Muscle layer of colon (tissue), 2 donors: ENCODE measurements at regions not wholly inside any gene's neighbourhood (a gene's known extent, or its start where the extent isn't known, plus 50 kb on each side); places are given as distances from the start of the nearest gene placed in this dataset.

Experiments
- H3K27ac ChIP-seq: one replicate; pipeline ENCODE4 v1.7.0; 2013; ENCODE audit warnings: low read depth, mild to moderate bottlenecking, low read length, moderate library complexity
- H3K27me3 ChIP-seq, 2 donors: one replicate each; pipeline ENCODE4 v1.7.0; 2013; ENCODE audit warnings: low read length in 2 of 2, mild to moderate bottlenecking in 2 of 2; ENCODE audit not compliant: insufficient read depth in 2 of 2, control insufficient read depth in 1 of 2
- H3K36me3 ChIP-seq: one replicate; pipeline ENCODE4 v1.7.0; 2013; ENCODE audit warnings: mild to moderate bottlenecking, low read length; ENCODE audit not compliant: insufficient read depth
- H3K4me1 ChIP-seq: one replicate; pipeline ENCODE4 v1.7.0; 2013; ENCODE audit warnings: mild to moderate bottlenecking, low read length; ENCODE audit not compliant: insufficient read depth
- H3K4me3 ChIP-seq, 2 donors: one replicate each; pipeline ENCODE4 v1.7.0; 2013; ENCODE audit warnings: low read length in 2 of 2, low read depth in 1 of 2, mild to moderate bottlenecking in 1 of 2, moderate library complexity in 1 of 2
- H3K9ac ChIP-seq: one replicate; pipeline ENCODE4 v1.7.0; 2013; ENCODE audit warnings: low read length
- H3K9me3 ChIP-seq: one replicate; pipeline ENCODE4 v1.7.0; 2013; ENCODE audit warnings: mild to moderate bottlenecking, low read length
- donor health status: abdominal sarcoma.
- donor health status: Adenocarcinoma of cecum.

DNA sequence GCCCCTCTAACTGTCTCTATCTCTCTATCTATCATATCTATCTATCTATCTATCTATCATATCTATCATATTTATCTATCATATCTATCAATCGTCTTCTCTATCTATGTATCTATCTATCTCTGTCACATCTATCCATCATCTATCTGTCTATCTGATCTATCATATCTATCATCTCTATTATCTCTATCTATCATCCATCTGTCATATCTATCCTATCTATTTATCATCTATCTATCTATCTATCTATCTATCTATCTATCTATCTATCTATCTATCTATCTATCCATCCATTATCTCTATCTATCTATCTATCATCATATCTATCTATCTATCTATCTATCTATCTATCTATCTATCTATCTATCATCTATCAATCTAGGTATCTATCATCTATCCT lies 638.0 kb downstream of the DHX35 start:
- Histone ChIP-seq H3K9ac (no peak overlapping the region), H3K9me3 (no peaks in the 10 kb centered on the region), H3K4me3 (no peak overlapping the region), H3K27ac (no peak overlapping the region), H3K4me1 (no peaks in the 10 kb centered on the region), H3K36me3 (no peaks in the 10 kb centered on the region), H3K27me3 (no peaks in the 10 kb centered on the region)

DNA sequence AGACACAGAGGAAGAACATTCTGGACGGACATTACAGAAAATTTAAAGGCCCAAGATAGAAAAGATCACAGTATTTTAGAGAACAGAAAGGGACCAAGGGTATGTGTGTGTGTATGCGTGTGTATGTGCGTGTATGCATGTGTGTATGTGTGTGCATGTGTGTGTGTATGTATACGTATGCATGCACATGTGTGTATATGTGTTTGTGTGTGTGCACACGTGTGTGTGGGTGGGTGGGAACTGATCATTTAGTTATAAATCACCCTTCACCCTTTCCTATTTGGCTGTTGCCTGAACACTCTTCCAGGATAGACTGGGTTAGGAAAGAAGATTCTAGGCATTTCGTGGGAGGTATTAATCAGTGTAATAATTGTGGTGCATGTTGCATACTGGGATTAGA lies 634.4 kb downstream of the DHX35 start:
- no peaks in the 10 kb centered on the region for H3K4me1 ChIP-seq
- H3K9me3 ChIP-seq, result no peaks in the 10 kb centered on the region
- H3K27me3 ChIP-seq, result no peaks in the 10 kb centered on the region
- H3K36me3 ChIP-seq, result no peaks in the 10 kb centered on the region
- H3K4me3 ChIP-seq, result no peak overlapping the region
- no peak overlapping the region for H3K27ac ChIP-seq
- no peak overlapping the region for H3K9ac ChIP-seq

- Histone ChIP-seq H3K9me3 (no peaks in the 10 kb centered on the region), H3K9ac (no peak overlapping the region), H3K36me3 (no peaks in the 10 kb centered on the region), H3K4me1 (peaks cover 4% of the 10 kb centered on the region), H3K4me3 (no peak overlapping the region), H3K27me3 (no peaks in the 10 kb centered on the region), H3K27ac (no peak overlapping the region)
Measured at GRCh38 chr20:39592371-39592770, 630.2 kb downstream of the DHX35 start.

DNA sequence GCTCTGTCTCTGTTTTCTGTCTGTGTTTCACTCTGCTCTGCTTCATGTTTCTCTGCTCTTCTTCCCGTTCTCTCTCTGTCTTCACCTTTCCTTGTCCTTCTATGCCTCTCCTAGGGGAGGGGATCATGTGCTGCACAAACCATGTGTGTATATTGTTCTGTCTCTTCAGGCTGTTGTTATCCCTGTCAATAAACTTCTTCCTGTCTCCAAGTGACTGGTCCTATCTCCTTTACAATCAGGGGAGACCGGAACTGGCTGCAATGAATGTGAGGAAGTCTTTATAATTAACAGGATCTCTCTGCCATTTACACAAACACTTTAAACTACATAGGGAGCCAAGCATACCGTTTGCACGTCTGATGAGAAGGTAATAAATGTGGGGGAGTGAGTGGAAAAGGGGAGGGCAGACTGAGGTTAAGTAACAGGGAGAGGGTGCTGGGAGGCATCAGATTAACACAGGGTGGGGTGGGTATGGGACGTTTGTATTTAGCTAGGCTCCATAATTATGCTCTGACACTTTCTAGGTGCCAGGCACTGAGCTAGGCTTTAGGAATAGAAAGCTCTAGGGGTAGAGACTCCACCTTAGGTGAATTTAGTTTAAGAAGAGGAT lies 626.1 kb downstream of the DHX35 start:
- H3K27me3 ChIP-seq, result no peaks in the 10 kb centered on the region
- H3K9ac ChIP-seq, result no peak overlapping the region
- H3K4me1 ChIP-seq, result peaks cover 4% of the 10 kb centered on the region
- H3K9me3 ChIP-seq, result no peaks in the 10 kb centered on the region
- no peak overlapping the region for H3K27ac ChIP-seq
- H3K36me3 ChIP-seq, result no peaks in the 10 kb centered on the region
- no peak overlapping the region for H3K4me3 ChIP-seq

DNA sequence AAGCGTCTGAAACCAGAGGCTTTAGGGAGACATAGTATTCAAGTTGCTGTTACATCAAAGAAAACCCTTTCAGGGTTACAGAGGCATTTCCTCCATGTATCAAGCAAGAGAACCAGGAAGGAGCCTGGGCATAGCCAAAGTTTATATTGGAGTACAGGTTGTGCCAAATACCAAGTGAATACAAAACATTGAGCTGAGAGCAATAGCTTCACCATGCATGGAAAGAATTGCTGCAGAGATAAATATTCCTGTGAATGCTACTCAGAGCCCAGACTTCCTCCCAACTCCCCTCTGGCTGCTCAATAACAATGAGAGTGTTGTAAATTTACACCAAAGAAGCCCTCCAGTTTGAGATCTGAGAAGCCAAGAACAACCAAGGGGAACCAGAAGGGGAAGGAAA lies 618.9 kb downstream of the DHX35 start:
- peaks cover 16% of the 10 kb centered on the region for H3K4me1 ChIP-seq
- H3K9me3 ChIP-seq, result no peaks in the 10 kb centered on the region
- no peak overlapping the region for H3K27ac ChIP-seq
- H3K36me3 ChIP-seq, result no peaks in the 10 kb centered on the region
- no peak overlapping the region for H3K4me3 ChIP-seq
- no peak overlapping the region for H3K9ac ChIP-seq
- H3K27me3 ChIP-seq, result no peaks in the 10 kb centered on the region

DNA sequence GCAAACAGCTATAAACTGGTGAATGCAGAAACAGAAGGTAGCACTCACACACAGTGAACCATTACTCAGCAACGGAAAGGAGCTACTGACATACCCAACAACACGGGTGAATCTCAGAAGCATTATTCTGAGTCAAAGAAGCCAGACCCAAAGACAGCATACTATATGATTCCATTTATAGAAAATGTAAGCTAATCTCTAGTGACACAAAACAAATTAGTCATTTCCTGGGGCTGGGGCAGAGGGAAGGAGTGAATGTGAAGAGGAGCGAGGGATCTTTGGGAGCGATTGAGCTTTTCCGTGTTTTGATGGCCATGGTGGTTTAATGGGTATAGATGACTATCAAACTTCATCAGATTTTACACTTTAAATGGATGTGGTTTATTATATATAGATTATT lies 614.6 kb downstream of the DHX35 start:
- no peak overlapping the region for H3K27ac ChIP-seq
- H3K4me1 ChIP-seq, result peaks cover 15% of the 10 kb centered on the region
- no peak overlapping the region for H3K4me3 ChIP-seq
- H3K9me3 ChIP-seq, result no peaks in the 10 kb centered on the region
- H3K27me3 ChIP-seq, result no peaks in the 10 kb centered on the region
- H3K9ac ChIP-seq, result no peak overlapping the region
- no peaks in the 10 kb centered on the region for H3K36me3 ChIP-seq

DNA sequence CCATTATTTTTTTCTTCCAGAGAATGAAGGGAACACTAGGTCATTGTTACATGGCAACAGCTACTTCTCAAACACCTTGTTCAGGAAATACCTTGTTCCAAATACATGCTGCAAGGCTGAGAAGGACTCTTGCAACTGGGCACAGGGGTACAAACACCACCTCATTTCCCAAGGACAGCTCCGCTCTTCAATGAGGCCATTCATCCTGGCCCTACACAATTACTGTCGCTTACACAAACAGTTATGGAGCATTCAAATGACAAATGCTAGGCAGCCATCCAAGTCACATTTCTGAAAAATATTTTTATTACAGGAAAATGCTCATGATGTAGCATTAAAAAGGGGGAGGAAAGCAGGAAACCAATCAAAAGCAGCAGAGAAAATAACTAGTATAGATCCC lies 611.9 kb downstream of the DHX35 start:
- H3K9me3 ChIP-seq, result no peaks in the 10 kb centered on the region
- H3K4me1 ChIP-seq, result no peaks in the 10 kb centered on the region
- H3K27me3 ChIP-seq, result no peaks in the 10 kb centered on the region
- no peak overlapping the region for H3K4me3 ChIP-seq
- H3K9ac ChIP-seq, result no peak overlapping the region
- no peaks in the 10 kb centered on the region for H3K36me3 ChIP-seq
- no peak overlapping the region for H3K27ac ChIP-seq

DNA sequence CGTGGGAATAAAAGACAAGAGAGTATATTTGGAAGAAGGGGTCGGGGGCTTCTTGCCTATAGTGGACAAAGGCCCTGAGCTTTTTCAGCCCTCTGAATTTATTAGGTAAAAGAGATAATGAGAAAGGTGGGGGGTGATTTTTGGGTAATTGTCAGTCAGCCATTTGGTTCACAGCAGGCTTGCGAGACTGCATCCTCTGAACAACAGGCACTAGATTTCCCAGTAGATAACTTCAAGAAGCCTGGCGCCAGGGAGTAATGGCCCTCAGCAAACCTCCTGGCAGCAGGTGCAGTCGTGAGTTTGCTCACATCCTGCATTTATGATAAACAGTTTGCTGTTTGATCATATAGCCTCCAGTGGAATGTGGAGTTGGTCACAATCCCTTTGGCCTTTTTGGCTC lies 609.0 kb downstream of the DHX35 start:
- Histone ChIP-seq H3K4me1 (no peaks in the 10 kb centered on the region), H3K4me3 (no peak overlapping the region), H3K27me3 (no peaks in the 10 kb centered on the region), H3K9ac (no peak overlapping the region), H3K9me3 (no peaks in the 10 kb centered on the region), H3K36me3 (no peaks in the 10 kb centered on the region), H3K27ac (no peak overlapping the region)

- H3K9me3 ChIP-seq, result no peaks in the 10 kb centered on the region
- H3K9ac ChIP-seq, result no peak overlapping the region
- no peak overlapping the region for H3K4me3 ChIP-seq
- H3K27me3 ChIP-seq, result no peaks in the 10 kb centered on the region
- H3K36me3 ChIP-seq, result no peaks in the 10 kb centered on the region
- no peaks in the 10 kb centered on the region for H3K4me1 ChIP-seq
- H3K27ac ChIP-seq, result no peak overlapping the region
Measured at GRCh38 chr20:39568109-39568508, 606.0 kb downstream of the DHX35 start.

GRCh38 chr20:39563349-39563748 lies 601.2 kb downstream of the DHX35 start:
- H3K36me3 ChIP-seq, result no peaks in the 10 kb centered on the region
- H3K9ac ChIP-seq, result no peak overlapping the region
- no peaks in the 10 kb centered on the region for H3K4me1 ChIP-seq
- H3K4me3 ChIP-seq, result no peak overlapping the region
- H3K27ac ChIP-seq, result no peak overlapping the region
- no peaks in the 10 kb centered on the region for H3K27me3 ChIP-seq
- no peaks in the 10 kb centered on the region for H3K9me3 ChIP-seq

DNA sequence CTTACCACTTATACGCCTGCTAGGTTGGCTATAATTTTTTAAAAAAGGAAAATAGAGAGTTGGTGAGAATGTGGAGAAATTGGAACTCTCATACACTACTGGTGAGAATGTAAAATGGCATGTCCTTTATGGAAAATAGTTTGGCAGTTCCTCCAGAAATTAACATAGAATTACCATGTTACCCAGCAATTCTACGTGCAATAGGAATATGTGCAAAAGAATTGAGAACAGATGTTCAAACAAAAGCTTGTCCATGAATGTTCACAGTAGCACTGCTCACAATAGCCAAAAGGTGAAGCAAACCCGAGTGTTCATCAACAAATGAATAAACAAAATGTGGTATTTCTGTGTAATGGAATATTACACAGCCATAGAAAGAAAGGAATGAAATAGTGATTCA lies 592.2 kb downstream of the DHX35 start:
- Histone ChIP-seq H3K27ac (no peak overlapping the region), H3K4me3 (no peak overlapping the region), H3K9ac (no peak overlapping the region), H3K36me3 (no peaks in the 10 kb centered on the region), H3K4me1 (no peaks in the 10 kb centered on the region), H3K9me3 (no peaks in the 10 kb centered on the region), H3K27me3 (no peaks in the 10 kb centered on the region)

DNA sequence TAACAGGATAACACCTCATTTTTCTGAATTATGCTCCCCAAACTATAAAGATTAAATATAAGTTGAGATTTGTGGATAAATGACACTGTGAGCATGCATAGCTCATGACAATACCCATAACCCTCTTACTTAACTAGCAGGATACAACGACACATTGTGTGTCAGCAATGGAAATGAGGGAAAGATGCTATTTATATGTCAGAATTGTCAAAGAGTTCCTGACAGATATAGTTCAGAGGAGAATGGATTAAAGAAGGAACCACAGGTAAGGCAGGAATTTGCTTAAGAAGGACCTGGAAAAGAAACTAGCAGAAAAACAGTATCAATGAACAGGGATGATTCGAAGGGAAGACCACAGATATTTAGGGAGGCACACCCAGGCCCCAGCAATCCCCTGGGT lies 591.0 kb downstream of the DHX35 start:
- H3K36me3 ChIP-seq, result no peaks in the 10 kb centered on the region
- no peaks in the 10 kb centered on the region for H3K27me3 ChIP-seq
- no peak overlapping the region for H3K27ac ChIP-seq
- H3K4me3 ChIP-seq, result no peak overlapping the region
- no peak overlapping the region for H3K9ac ChIP-seq
- no peaks in the 10 kb centered on the region for H3K9me3 ChIP-seq
- H3K4me1 ChIP-seq, result no peaks in the 10 kb centered on the region
